DMS79 treated with DMSO at 0.1 percent for 48 hours (cell line): ENCODE measurements at regions not wholly inside any gene's neighbourhood (a gene's known extent, or its start where the extent isn't known, plus 50 kb on each side); places are given as distances from the start of the nearest gene placed in this dataset.
"Not testable (repeated sequence)": the region's sequence is repeated elsewhere in the genome, so short reads cannot be mapped to it uniquely, and the experiment has no call there.

Experiments
- DNase-seq: peaks from one replicate; lab custom pipeline; 2025; lab: John Stamatoyannopoulos, UW

DNA sequence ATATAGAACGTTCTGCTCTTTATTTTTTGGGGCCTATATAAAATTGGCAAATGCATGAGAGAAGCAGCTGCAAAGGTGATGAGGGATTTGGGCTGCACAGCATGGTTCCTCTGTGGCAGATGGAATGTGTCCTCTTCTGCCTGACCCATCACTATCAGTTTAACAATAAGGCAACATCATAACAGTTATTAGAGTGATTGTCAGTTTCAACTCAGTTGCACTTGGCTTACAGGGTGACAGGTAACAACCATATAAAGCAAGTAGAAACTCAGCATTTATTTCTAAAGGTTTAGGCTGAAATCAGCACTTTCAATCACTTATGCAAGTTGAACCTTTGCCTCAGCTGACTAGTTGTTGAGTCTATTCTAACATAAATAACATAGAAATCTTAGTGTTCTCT, 935.4 kb upstream of the CHORDC1 start:
- DNase-seq: no peak

DNA sequence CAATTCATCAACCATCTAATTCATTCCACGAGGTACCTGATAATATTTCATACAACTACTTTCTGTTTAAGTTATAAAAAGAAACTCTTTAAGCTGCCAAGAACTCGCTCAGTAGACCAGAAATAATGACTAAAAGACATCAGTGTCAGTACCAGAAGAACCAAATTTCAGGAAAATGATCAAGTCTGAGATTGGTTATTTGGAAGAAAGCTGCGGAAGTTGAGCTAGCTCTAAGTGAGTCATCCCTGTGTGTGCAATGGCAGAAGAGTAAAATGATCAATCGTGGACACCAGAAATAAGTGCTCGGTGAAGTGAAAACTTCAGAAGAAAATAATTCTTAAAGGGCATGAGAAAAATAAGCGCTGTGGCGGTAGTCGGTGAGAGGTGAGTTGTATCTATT, 933.2 kb upstream of the CHORDC1 start:
- no peak for DNase-seq

DNA sequence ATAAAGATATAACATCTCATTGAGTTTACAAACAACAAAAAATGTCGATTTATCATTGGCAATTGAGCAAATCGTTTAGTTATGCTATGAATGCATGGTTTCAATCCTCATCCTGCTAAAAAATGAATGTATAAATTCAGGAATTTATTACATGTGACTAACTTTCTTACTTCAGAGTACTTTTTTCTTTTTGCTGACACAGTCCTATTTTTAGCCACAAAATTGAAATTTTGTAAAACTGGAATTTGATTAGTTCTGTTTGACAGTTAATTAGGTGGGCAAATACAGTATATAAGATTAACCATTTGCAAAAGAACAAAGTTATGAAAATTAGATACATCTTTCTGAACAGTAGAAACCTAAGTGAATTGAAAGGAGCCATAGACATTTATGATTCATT, 925.0 kb upstream of the CHORDC1 start:
- no peak for DNase-seq

DNA sequence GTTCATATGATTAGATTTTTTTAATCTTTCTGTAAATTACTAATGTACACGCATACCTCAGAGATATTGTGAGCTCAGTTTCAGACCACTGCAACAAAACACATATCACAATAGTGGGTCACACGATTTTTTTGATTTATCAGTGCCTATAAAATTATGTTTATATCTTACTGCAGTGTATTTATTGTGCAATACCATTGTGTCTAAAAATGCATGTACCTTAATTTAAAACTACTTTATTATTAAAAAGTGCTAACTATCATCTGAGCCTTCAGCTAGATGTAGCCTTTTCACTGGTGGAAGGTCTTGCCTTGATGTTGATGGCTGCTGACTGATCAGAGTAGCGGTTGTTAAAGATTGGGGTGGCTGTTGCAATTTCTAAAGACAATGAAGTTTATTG, 918.8 kb upstream of the CHORDC1 start:
- DNase-seq: no peak

DNA sequence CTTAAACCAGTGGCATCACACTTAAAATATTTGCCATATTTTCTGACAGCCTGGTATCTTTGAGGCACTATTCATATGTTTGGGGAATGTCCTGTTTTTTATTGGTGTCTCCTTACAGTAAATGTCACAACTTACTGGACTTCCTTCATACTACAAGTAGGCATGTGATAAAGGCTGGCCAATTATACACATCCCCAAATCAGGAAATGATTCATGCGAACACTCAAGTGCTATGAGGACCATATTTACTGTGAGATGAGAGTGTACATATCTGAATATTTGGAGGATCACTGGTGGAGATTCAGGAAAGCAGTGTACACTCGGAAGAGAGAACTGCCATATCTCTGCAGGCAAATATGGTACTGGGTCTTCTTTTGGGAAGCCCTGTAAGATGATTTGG, 913.8 kb upstream of the CHORDC1 start:
- DNase-seq: no peak

DNA sequence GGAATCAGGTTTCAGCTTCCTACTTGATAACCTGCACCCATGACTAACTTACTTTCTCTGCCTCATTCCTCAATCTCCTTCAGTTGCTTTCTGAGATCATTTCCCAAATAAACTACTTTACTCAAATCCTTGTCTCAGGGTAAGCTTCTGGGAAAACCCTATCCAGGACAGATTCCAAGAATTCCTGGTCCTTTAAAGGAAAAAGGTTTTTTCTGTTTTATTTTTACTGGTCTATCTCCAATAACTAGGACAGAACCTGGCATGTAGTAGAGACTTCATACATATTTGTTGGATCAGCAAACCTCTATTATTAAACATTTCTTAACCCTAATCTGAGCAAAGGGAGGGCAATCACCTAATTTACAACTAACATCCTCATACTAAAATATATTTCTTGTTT, 910.5 kb upstream of the CHORDC1 start:
- DNase-seq: no peak

DNA sequence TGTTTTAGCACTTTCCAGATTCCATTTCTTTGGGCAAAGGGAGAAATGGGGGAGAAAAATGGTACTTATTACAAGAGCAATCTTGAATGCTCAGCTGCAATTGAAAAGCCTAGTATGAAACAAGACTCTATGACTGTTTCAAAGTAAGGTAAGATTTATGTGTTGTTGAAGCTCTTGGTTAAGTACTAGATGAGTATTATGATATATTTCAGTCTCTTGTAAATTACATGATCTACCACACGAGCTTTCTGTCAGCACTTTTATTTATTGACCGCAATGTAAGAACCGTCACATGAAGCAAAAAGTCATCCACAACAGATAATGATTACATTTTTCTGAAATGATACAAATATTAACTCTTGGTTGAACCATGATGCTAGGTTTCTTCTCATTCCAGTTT, 906.7 kb upstream of the CHORDC1 start:
- DNase-seq: peak; percentile 88

DNA sequence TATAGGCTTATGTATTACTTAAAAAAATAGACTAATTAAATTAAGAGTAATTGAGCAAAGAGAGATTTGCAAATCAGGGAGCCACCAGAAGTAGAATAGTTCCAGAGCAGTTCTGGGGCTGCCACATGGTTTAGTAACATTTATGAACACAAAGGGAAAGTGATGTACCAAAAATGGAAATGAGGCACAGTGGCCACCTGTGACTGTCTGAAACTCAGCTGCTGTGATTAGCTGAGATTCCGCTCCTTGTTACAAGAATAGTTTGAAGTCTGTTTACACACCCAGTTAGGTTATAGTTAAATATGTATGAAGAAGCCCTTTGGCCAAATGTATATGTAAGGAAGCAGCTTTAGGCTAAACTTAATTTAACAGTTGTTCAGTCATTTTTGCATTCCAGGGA, 901.5 kb upstream of the CHORDC1 start:
- DNase-seq: no peak

DNA sequence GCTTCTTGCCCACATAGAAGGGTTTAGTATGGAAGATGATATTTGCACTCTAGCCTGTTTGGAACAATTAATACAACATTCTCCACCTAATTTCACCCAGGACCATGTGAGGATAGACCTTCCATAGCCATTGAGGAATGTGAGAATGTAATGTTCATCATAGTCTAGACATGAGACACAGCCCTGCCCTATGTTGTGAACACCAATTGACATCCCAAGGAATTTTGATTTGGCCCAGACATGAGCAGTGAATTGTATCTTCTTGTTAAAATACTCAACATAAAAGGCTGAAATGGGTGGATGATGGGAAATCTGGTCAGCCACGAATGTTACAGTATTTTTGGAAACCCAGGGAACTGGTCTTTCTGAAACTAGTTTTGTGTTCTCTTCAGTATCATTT, 892.3 kb upstream of the CHORDC1 start:
- DNase-seq: no peak

DNA sequence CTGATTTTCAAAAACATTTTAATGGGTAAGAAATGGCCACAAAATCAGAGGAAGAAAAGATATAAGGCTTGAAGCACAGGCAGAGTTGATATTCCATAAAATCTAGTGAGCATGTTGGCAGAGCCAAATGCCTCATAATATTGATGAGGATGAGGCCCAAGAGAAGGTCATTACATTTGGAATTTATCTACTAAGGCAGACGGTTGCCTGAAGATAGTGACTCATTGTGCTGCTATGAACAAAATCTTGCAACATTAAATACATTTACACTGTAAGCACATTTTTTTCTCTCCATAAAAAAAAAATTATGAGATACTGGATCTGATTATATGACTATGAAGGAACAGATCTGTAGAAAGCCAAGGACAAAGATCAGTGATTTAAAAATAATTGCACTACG, 881.4 kb upstream of the CHORDC1 start:
- DNase-seq: no peak

DNA sequence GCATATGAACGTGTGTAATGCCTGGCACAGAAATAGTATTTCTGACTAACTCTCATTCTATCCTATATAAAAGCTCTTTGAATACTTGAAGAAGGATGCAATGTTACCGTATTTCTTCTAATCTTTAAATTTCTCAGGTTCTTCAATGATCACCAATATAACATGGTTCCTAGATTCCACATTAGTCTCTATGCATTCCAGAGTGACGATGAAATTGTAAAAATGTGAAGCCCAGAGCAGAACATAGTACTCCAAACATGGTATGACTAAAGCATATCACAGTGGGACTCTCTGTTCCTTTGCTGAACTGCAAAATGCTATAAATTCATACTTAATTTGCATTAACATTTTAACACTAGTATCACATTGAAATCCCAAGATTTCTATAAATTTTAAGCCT, 877.6 kb upstream of the CHORDC1 start:
- DNase-seq: no peak

DNA sequence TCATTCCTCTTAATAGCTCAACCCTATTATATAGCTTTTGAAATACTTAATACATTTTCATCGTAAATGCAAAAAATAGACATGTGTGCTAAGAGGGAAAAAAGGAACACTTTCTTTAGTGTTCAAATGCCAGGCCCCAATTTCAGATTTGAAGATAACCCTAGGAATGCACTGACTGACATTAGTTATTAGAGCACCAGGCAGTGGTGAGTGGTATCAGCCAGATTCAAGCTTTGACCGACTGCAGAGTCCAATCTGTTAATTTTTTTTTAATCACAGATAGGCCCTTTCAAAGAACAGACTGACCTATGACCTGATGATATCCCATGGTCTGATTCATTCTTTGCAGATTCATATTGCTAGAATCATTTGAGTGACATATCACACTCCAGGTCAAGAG, 874.2 kb upstream of the CHORDC1 start:
- DNase-seq: no peak

DNA sequence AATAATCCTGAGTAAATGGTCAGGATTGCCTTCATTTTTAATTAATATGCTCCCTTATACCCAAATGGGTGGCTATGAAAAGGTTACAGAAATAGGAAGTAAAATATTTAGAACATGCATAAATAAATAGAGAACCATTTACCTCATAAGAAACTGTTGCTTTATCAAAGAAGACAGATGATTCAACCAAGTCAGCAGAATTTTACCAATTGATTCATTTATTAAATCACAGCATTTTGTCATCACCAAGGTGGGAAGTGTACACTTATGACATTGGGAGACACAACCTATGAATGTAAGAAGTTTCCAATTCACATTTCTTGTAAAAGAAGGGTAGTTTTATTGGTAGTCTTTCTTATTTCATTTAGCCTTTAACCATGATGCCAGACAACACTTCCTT, 870.3 kb upstream of the CHORDC1 start:
- DNase-seq: no peak

DNA sequence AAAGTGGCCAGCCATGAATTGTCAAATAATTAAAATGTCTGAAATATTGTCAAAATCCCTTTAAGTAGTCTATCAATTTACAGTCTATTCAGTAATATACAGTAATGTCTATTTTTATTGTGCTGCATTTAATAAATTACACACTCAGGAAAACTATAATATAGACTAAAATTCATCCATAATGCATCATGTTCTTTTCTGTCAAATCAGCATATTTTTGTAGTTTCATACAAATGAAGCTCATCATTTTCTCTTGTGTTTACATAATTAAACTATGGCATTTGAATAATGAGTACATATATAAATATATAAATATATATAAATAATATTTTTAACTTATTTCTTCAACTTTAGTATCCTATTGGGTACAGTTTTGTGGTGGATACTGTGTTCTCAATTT, 868.7 kb upstream of the CHORDC1 start:
- no peak for DNase-seq

DNA sequence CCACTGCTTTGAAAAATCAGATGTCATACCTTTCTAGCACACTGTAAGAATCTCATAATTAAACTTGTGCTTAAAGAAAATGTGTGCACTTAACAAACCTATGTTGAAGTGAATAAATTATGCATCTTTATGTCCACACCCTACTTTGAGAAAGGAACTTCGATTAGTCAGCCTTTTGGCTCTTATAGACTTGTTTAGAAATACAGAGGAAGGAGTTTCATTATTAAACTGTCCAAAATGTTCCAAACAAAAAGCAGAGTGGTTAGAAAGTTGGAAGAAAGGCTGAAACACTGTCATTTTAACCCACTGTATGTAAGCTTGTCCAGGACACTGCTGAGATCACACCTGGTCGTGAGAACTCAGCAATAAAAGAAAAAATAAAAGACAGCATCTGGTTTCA, 863.2 kb upstream of the CHORDC1 start:
- DNase-seq: no peak

DNA sequence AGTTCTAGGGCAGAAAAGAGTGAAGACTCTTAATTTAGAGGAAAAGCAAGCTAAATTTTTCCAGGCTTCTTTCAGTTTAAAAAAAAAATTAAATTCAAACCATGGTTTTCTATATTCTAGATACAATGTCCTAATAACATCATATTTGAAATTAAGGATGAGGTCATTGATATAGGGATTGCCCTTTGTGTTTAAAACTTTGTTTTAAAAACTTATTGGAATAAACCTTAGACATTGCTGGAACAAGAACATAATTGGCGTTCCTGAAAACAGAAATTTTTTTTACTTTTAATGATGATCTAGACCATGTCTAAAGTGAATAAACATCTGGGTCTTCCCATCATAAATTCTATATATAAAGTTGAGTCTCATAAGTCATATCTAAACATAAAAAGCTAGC, 859.4 kb upstream of the CHORDC1 start:
- no peak for DNase-seq

DNA sequence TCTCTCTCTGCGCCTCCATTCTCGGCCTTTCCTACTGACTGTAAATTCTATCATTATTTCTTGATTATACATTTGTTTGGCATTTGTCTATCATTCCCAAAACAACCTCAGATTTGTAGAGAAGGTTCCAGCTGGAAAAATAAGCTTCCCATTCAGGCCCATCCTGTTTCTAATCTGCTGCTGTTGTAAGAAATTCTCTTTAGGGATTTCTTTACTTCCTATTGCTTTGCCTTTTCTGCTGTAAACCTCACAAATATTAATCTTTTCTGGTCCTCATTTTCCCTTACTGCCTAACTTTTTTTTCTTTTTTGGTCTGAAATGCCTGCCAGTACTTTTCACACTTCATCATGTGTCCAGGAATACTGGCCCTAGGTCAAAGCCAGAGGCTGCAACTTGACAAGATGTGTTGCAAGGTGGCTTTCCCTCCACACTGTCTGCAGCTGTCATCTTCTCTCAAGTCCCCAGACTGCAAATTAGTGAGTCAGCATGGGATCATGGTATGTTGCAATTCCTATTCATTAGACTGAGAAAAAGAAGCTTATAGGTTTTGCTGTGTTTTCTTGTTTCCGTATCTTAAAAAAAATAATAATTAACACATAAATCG, 858.7 kb upstream of the CHORDC1 start:
- no peak for DNase-seq

DNA sequence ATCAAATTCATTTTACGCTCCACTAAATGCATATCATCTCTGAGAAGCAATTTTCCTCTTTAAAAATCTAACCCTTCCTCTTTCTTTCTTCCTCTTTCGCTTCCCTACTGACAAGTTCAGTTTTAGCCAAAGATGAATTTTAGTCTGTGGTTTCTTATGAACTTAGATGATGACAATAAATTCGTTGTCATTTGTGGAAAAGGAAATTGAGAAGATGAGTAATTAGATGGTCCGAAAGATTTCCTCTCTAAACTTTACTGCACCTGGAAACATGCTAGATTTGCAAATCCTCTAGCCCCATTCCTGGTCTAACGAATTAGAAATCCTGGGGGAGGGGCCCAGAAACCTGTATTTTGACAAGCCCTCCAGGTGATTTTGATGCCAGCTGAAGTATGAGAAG, 855.4 kb upstream of the CHORDC1 start:
- DNase-seq: no peak

DNA sequence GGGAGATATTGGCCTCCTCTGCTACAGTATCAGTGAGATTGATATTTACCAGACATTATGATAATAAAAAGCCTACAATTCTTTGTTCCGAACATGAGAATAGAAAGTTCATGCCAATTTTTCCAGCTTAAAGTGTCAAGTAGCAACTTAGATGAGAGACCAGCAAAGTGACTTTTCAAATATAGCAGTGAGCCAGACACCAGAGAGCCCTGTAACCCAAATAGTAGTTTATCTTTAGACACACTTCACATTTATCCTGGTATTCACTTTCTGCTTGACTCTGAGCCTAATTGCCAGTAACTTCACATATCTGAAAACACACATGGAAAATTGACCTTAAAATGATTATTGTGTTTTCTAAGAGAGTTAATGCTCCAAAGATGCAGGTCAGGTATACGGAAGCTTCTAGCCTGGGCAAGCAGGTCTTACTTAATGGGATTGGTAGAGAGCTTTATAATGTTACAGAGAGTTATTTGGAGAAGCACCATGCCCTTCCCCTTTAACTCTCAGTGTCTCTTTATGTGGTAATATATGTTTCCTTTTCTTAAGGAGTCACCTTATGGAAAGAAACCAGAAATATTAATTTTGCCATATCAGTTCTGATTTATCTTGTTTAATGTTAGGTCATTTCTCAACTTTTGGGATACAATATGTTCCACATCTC, 852.3 kb upstream of the CHORDC1 start:
- no peak for DNase-seq

DNA sequence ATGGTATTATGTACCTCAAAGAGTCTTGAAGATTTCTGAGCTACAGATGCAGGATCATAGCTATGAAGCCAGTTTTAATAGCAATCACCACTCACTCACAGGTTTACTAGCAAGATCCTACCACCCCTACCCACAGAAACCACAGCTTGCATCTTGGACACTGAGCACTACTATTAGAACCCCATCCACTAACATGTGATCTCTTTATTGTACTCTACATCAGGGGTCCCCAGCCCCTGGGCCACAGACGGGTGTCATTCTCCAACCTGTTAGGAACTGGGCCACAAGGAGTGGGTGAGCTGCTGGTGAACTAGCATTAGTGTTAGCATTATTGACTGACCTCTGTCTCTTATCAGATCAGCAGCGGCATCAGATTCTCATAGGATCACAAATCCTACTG, 844.8 kb upstream of the CHORDC1 start:
- DNase-seq: no peak

DNA sequence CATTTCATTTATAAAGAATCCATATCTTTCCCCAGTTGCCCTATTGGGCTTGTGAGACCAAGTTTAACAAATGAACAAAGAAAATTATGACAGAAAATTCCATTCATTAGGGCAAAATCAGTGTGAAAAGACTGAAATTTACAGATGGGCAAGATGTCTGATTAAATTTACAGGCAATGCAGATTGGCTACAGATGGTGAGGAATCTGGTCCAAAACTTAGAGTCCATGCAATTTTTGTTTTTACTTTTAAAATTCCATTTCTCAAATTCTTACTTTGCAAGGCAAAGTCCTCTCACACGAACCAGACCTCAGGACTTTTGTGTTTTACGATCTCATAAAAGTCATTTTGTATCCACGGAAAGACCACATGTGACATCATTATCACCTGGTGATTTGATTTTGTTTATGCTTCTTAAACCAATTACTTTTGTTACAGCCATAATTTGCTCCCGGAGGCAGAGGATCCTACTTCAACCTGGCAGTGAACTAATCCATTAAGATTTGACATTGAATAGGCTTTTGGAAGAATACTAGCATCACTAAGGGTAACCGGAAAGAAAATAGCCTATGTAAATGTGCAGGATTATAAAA, 843.7 kb upstream of the CHORDC1 start:
- DNase-seq: no peak

DNA sequence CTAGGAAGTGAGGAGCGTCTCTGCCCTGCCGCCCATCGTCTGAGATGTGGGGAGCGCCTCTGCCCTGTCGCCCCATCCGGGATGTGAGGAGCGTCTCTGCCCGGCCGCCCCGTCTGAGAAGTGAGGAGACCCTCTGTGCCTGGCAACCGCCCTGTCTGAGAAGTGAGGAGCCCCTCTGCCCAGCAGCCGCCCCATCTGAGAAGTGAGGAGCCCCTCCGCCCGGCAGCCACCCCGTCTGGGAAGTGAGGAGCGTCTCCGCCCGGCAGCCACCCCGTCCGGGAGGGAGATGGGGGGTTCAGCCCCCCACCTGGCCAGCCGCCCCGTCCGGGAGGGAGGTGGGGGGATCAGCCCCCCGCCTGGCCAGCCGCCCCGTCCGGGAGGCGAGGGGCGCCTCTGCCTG, 840.5 kb upstream of the CHORDC1 start:
- not testable (repeated sequence) for DNase-seq

DNA sequence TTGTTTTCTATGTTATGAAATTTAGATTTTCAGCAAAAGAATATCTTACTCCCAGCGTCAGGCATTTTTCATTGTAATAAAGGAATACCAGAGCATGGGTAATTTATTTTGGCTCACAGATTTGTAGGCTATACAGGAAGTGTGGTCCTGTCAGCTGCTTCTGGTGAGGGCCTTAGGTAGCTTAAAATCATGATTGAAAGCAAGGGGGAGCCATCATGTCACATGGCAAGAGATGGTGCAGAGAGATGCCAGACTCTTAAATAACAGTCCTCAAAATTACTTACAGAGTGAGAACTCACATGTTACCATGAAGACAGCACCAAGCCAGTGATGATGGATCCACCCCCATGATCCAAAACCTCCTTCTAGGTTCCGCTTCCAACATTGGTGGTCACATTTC, 825.0 kb upstream of the CHORDC1 start:
- DNase-seq: no peak

DNA sequence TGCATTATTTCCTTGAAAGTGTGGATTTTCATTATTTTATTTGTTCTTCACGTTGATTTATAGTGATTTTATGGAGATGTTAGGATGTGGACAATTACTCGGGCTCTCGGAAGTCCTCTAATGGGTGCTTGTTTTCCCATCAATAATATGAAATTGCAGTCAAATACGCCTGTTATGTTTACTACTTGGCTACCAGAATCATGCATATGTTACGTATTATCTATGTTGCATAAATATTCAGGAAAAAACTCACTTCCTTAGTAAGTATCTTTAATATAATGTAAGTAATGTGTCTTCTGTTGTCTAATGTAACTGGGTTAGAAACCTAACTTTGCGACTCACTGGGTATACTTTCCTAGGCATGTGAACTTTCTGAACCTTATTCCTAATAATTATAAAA, 823.4 kb upstream of the CHORDC1 start:
- no peak for DNase-seq
